ENCODE measurements at regions not wholly inside any gene's neighbourhood (a gene's known extent, or its start where the extent isn't known, plus 50 kb on each side); places are given as distances from the start of the nearest gene placed in this dataset.

GRCh38 chr11:114762408-114762807 is 84.1 kb downstream of the NXPE2 start:
- no peak for FAIRE-seq
- no peaks in the 10 kb centered on the region for H4K20me1 ChIP-seq (ENCODE audit: control insufficient read depth, insufficient read depth)
- DNase-seq (ENCODE audit: low read depth, low spot score) = no peak
- H3K9ac ChIP-seq (ENCODE audit: control insufficient read depth, insufficient read depth, low read length) = no peak overlapping the region
- no peak overlapping the region for H3K4me2 ChIP-seq (ENCODE audit: control insufficient read depth, insufficient read depth)
- no peaks in the 10 kb centered on the region; a peak in 1 of 4 replicates for H3K27me3 ChIP-seq (replicated peaks in 1 of 2; ENCODE audit: control insufficient read depth in 2 of 2, insufficient read depth in 2 of 2, low read length in 1 of 2)
- H3K27ac ChIP-seq (ENCODE audit: control insufficient read depth, insufficient read depth) = no peak overlapping the region
- ChIA-PET POLR2A (no interaction called here), SMC1A (ENCODE audit: uncharacterized antibody, unreplicated experiment) (no interaction called here), CTCF (no interaction called here), RAD21 (ENCODE audit: unreplicated experiment) (no interaction called here)
- H3K4me1 ChIP-seq (ENCODE audit: control insufficient read depth, insufficient read depth, low read length) = no peaks in the 10 kb centered on the region
- no peak overlapping the region for H2AFZ ChIP-seq (ENCODE audit: control insufficient read depth, low read depth, low read length)
- TF ChIP-seq, protein P1, sequence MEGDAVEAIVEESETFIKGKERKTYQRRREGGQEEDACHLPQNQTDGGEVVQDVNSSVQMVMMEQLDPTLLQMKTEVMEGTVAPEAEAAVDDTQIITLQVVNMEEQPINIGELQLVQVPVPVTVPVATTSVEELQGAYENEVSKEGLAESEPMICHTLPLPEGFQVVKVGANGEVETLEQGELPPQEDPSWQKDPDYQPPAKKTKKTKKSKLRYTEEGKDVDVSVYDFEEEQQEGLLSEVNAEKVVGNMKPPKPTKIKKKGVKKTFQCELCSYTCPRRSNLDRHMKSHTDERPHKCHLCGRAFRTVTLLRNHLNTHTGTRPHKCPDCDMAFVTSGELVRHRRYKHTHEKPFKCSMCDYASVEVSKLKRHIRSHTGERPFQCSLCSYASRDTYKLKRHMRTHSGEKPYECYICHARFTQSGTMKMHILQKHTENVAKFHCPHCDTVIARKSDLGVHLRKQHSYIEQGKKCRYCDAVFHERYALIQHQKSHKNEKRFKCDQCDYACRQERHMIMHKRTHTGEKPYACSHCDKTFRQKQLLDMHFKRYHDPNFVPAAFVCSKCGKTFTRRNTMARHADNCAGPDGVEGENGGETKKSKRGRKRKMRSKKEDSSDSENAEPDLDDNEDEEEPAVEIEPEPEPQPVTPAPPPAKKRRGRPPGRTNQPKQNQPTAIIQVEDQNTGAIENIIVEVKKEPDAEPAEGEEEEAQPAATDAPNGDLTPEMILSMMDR (IDR thresholded peaks at IDR 0.05 in 2 of 3, conservative IDR thresholded peaks at IDR 0.05 in 1 of 3; ENCODE audit: control insufficient read depth in 2 of 3, extremely low read depth in 1 of 3, insufficient read depth in 1 of 3, low read depth in 3 of 3, low read length in 3 of 3) = peak; percentile 25 to 36 (median 29); a peak in 3 of 6 replicates
- TF ChIP-seq RAD21 (IDR thresholded peaks at IDR 0.05; ENCODE audit: insufficient read depth, low read depth, low read length) = peak; percentile 33
- TF ChIP-seq, protein P2, sequence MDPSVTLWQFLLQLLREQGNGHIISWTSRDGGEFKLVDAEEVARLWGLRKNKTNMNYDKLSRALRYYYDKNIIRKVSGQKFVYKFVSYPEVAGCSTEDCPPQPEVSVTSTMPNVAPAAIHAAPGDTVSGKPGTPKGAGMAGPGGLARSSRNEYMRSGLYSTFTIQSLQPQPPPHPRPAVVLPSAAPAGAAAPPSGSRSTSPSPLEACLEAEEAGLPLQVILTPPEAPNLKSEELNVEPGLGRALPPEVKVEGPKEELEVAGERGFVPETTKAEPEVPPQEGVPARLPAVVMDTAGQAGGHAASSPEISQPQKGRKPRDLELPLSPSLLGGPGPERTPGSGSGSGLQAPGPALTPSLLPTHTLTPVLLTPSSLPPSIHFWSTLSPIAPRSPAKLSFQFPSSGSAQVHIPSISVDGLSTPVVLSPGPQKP (IDR thresholded peaks at IDR 0.05; ENCODE audit: low read depth, low read length) = no peak
- TF ChIP-seq SMC3 (IDR thresholded peaks at IDR 0.05; ENCODE audit: borderline replicate concordance, low read length) = peak; percentile 18; the same call in 1 of the 2 replicates
- ATAC-seq = no peak
- 13% methylated on average over 4 of the region's 4 CpGs for WGBS (ENCODE audit: insufficient coverage, insufficient replicate concordance, low lambda C conversion rate, missing lambda C conversion rate)
- no peaks in the 10 kb centered on the region for H3K79me2 ChIP-seq (ENCODE audit: control insufficient read depth, insufficient read depth, low read length)
- intact Hi-C loops (cut with micrococcal nuclease; ENCODE audit: unreplicated experiment) = no loop called here
- no peaks in the 10 kb centered on the region for H3K36me3 ChIP-seq (ENCODE audit: control insufficient read depth in 2 of 2, insufficient read depth in 2 of 2, low read length in 1 of 2)
- BruUV-seq (replicated peaks) = no TSS peak
- in situ Hi-C loops (cut with MboI) = no loop called here
- no peak overlapping the region for H3K4me3 ChIP-seq
- no peaks in the 10 kb centered on the region for H3K9me3 ChIP-seq (replicated peaks; ENCODE audit: control insufficient read depth, insufficient read depth, low read length)

DNA sequence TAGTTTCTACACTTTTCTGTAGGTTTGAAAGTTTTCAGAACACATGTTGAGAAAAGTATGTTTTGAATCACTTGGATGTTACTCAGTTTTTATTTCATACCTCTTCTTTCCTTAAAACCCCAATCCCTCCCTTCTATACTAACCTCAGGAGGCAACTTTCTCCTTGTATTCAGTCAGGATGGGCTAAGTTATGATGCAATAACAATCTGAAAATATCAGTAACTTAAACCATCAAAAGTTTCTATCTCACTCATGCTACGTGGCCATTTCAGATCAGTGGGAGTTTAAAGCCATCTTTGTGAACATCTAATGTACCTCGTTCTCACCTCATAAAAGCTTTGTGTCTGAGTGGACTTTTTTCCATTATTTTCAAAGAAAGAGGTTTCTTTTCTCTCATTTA is 86.2 kb downstream of the NXPE2 start:
- intact Hi-C loops (cut with micrococcal nuclease; ENCODE audit: unreplicated experiment) (no loop called here), in situ Hi-C loops (cut with MboI) (no loop called here)
- Histone ChIP-seq H3K4me1 (ENCODE audit: control insufficient read depth, insufficient read depth, low read length) (no peaks in the 10 kb centered on the region), H3K9ac (ENCODE audit: control insufficient read depth, insufficient read depth, low read length) (no peak overlapping the region), H3K9me3 (replicated peaks; ENCODE audit: control insufficient read depth, insufficient read depth, low read length) (no peaks in the 10 kb centered on the region), H3K27me3 (replicated peaks in 1 of 2; ENCODE audit: control insufficient read depth in 2 of 2, insufficient read depth in 2 of 2, low read length in 1 of 2) (no peaks in the 10 kb centered on the region), H2AFZ (ENCODE audit: control insufficient read depth, low read depth, low read length) (no peak overlapping the region), H3K79me2 (ENCODE audit: control insufficient read depth, insufficient read depth, low read length) (no peaks in the 10 kb centered on the region), H3K27ac (ENCODE audit: control insufficient read depth, insufficient read depth) (no peak overlapping the region), H3K4me3 (no peak overlapping the region), H3K36me3 (ENCODE audit: control insufficient read depth in 2 of 2, insufficient read depth in 2 of 2, low read length in 1 of 2) (no peaks in the 10 kb centered on the region), H4K20me1 (ENCODE audit: control insufficient read depth, insufficient read depth) (no peaks in the 10 kb centered on the region), H3K4me2 (ENCODE audit: control insufficient read depth, insufficient read depth) (no peak overlapping the region)
- DNase-seq (ENCODE audit: low read depth, low spot score) = no peak
- FAIRE-seq = no peak
- 2% methylated on average over 2 of the region's 2 CpGs for WGBS (ENCODE audit: insufficient coverage, insufficient replicate concordance, low lambda C conversion rate, missing lambda C conversion rate)
- BruUV-seq (replicated peaks) = no TSS peak
- ChIA-PET CTCF (no interaction called here), POLR2A (no interaction called here), RAD21 (ENCODE audit: unreplicated experiment) (no interaction called here), SMC1A (ENCODE audit: uncharacterized antibody, unreplicated experiment) (interaction anchor here (1.6 kb wide), 1 partner anchor 24 kb away, joined by 3 read pairs; no protein-coding TSS in a partner anchor)
- no peak for ATAC-seq
- TF ChIP-seq SIX5 (IDR thresholded peaks at IDR 0.05; ENCODE audit: low read depth, low read length, severe bottlenecking) = no peak
- TF ChIP-seq, protein P3, sequence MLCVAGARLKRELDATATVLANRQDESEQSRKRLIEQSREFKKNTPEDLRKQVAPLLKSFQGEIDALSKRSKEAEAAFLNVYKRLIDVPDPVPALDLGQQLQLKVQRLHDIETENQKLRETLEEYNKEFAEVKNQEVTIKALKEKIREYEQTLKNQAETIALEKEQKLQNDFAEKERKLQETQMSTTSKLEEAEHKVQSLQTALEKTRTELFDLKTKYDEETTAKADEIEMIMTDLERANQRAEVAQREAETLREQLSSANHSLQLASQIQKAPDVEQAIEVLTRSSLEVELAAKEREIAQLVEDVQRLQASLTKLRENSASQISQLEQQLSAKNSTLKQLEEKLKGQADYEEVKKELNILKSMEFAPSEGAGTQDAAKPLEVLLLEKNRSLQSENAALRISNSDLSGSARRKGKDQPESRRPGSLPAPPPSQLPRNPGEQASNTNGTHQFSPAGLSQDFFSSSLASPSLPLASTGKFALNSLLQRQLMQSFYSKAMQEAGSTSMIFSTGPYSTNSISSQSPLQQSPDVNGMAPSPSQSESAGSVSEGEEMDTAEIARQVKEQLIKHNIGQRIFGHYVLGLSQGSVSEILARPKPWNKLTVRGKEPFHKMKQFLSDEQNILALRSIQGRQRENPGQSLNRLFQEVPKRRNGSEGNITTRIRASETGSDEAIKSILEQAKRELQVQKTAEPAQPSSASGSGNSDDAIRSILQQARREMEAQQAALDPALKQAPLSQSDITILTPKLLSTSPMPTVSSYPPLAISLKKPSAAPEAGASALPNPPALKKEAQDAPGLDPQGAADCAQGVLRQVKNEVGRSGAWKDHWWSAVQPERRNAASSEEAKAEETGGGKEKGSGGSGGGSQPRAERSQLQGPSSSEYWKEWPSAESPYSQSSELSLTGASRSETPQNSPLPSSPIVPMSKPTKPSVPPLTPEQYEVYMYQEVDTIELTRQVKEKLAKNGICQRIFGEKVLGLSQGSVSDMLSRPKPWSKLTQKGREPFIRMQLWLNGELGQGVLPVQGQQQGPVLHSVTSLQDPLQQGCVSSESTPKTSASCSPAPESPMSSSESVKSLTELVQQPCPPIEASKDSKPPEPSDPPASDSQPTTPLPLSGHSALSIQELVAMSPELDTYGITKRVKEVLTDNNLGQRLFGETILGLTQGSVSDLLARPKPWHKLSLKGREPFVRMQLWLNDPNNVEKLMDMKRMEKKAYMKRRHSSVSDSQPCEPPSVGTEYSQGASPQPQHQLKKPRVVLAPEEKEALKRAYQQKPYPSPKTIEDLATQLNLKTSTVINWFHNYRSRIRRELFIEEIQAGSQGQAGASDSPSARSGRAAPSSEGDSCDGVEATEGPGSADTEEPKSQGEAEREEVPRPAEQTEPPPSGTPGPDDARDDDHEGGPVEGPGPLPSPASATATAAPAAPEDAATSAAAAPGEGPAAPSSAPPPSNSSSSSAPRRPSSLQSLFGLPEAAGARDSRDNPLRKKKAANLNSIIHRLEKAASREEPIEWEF (IDR thresholded peaks at IDR 0.05; ENCODE audit: insufficient replicate concordance, low read depth, low read length) = no peak
- TF ChIP-seq NFIC (IDR thresholded peaks at IDR 0.05; ENCODE audit: low read depth, low read length) = no peak
- TF ChIP-seq HDAC2 (IDR thresholded peaks at IDR 0.05) = no peak
- no peak for TF ChIP-seq CEBPB (IDR thresholded peaks at IDR 0.05; ENCODE audit: borderline replicate concordance in 1 of 2, low read depth in 2 of 2, low read length in 2 of 2)

Measured in GM12878 (cell line).